A549 (cell line): ENCODE measurements at regions not wholly inside any gene's neighbourhood (a gene's known extent, or its start where the extent isn't known, plus 50 kb on each side); places are given as distances from the start of the nearest gene placed in this dataset.

Source experiments
- ATAC-seq, 2 experiments: fragments of 200-7000 bp in 1 of 2; fragments of >200 bp in 1 of 2; cut with Nextera tagmentation in 1 of 2; cut with Tn5 transposase in 1 of 2; 3 replicates each; pipeline versions ENCODE4 v1.8.0 to v1.9.1; 2018 to 2020; ENCODE audit warnings: mild to moderate bottlenecking in 1 of 2, moderate library complexity in 1 of 2
- CTCF ChIA-PET: fragments of 300-600 bp; sonication (Branson Sonifier 250); formaldehyde crosslinking; extraction: SDS; loops from one replicate; lab custom pipeline; 2021; ENCODE audit warnings: antibody characterized with exemption, inconsistent platforms; lab: Yijun Ruan, JAX
- POLR2A ChIA-PET: fragments of 350-600 bp; formaldehyde crosslinking; extraction: SDS; loops from one replicate; lab custom pipeline; 2021; ENCODE audit warnings: antibody characterized with exemption, inconsistent platforms; lab: Yijun Ruan, JAX
- DNase-seq, 2 experiments: peaks; one replicate each; pipeline versions ENCODE4 v3.0.0 to v3.0.0-alpha.2; 2011 to 2016; ENCODE audit warnings: low read depth in 1 of 2, low spot score in 1 of 2
- FAIRE-seq: peaks from 2 replicates; lab custom pipeline; 2011; peaks lifted over from hg19 to GRCh38; lab: Jason Lieb, UNC
- H3K27ac ChIP-seq, 2 experiments: fragments of >200 bp; sonication (Bioruptor Twin); formaldehyde crosslinking; 3 replicates each; pipeline ENCODE4 v1.5.1; 2016 to 2017
- H3K4me1 ChIP-seq: fragments of >200 bp; sonication (Bioruptor Twin); formaldehyde crosslinking; 3 replicates; pipeline ENCODE4 v1.6.1; 2016
- H3K4me2 ChIP-seq: fragments of >200 bp; sonication (Bioruptor Twin); formaldehyde crosslinking; 3 replicates; pipeline ENCODE4 v1.6.1; 2016
- H3K4me3 ChIP-seq: fragments of >200 bp; sonication (Bioruptor Twin); formaldehyde crosslinking; 3 replicates; pipeline ENCODE4 v1.5.1; 2016
- H3K9me3 ChIP-seq: fragments of >200 bp; sonication (Bioruptor Twin); formaldehyde crosslinking; 3 replicates; pipeline ENCODE4 v1.6.1; 2016
- CEBPB ChIP-seq, 2 experiments: fragments of >200 bp in 1 of 2; sonication (Bioruptor Twin) in 1 of 2; formaldehyde crosslinking in 1 of 2; IDR thresholded peaks; 2 replicates each; pipeline ENCODE4 v1.6.1; 2012 to 2016
- CHD4 ChIP-seq: fragments of 200-600 bp; sonication (generic); IDR thresholded peaks from 2 replicates; pipeline ENCODE4 v1.6.1; 2016; ENCODE audit warnings: antibody characterized with exemption, mild to moderate bottlenecking, borderline replicate concordance
- EHF ChIP-seq: fragments of 250-450 bp; sonication (Bioruptor Pico); IDR thresholded peaks from 2 replicates; pipeline ENCODE4 v1.5.0; 2020; ENCODE audit warnings: mild to moderate bottlenecking
- EHMT2 ChIP-seq: fragments of 200-600 bp; sonication (generic); IDR thresholded peaks from 2 replicates; pipeline ENCODE4 v1.6.1; 2016; ENCODE audit warnings: antibody characterized with exemption, low read depth, mild to moderate bottlenecking, moderate library complexity
- EP300 ChIP-seq, 2 experiments: fragments of >200 bp; sonication (Bioruptor Twin); formaldehyde crosslinking; IDR thresholded peaks; 2 replicates in 1 of 2; 3 replicates in 1 of 2; pipeline ENCODE4 v1.6.1; 2016 to 2017
- ESRRA ChIP-seq: fragments of 150-350 bp; IDR thresholded peaks from 2 replicates; pipeline ENCODE4 v1.6.1; 2014; ENCODE audit warnings: mild to moderate bottlenecking, low read length, borderline replicate concordance
- FOSB ChIP-seq: fragments of 250-450 bp; sonication (Bioruptor Pico); IDR thresholded peaks from 2 replicates; pipeline ENCODE4 v1.5.0; 2020; ENCODE audit warnings: mild to moderate bottlenecking, moderate library complexity
- FOSL2 ChIP-seq, 2 experiments: fragments of 450-650 bp in 1 of 2; fragments of >200 bp in 1 of 2; sonication (Bioruptor Twin) in 1 of 2; formaldehyde crosslinking; IDR thresholded peaks; 2 replicates each; pipeline versions ENCODE4 v1.5.0 to v1.6.1; 2016 to 2020; ENCODE audit warnings: mild to moderate bottlenecking in 1 of 2, moderate library complexity in 1 of 2
- FOXS1 ChIP-seq: fragments of 250-450 bp; sonication (Bioruptor Pico); IDR thresholded peaks from 2 replicates; pipeline ENCODE4 v1.5.0; 2020; ENCODE audit warnings: mild to moderate bottlenecking, moderate library complexity
- HES2 ChIP-seq: fragments of >200 bp; sonication (Bioruptor Twin); formaldehyde crosslinking; IDR thresholded peaks from 2 replicates; pipeline ENCODE4 v1.6.1; 2016
- HOXB13 ChIP-seq: fragments of 250-450 bp; sonication (Bioruptor Pico); IDR thresholded peaks from 2 replicates; pipeline ENCODE4 v1.5.0; 2020; ENCODE audit warnings: low read depth, mild to moderate bottlenecking, moderate library complexity
- HOXB5 ChIP-seq: fragments of 250-450 bp; sonication (Bioruptor Pico); IDR thresholded peaks from 2 replicates; pipeline ENCODE4 v1.5.0; 2020; ENCODE audit warnings: mild to moderate bottlenecking, moderate library complexity
- JUNB ChIP-seq: fragments of >200 bp; sonication (Bioruptor Twin); formaldehyde crosslinking; IDR thresholded peaks from 2 replicates; pipeline ENCODE4 v1.6.1; 2016
- KDM1A ChIP-seq: fragments of 200-600 bp; sonication (generic); IDR thresholded peaks from 2 replicates; pipeline ENCODE4 v1.6.1; 2016; ENCODE audit warnings: low read depth, mild to moderate bottlenecking
- KDM5A ChIP-seq: fragments of 200-600 bp; sonication (generic); IDR thresholded peaks from 2 replicates; pipeline ENCODE4 v1.6.1; 2016; ENCODE audit warnings: antibody characterized with exemption, mild to moderate bottlenecking
- MAX ChIP-seq: IDR thresholded peaks from 2 replicates; pipeline ENCODE4 v1.6.1; 2012
- MAZ ChIP-seq: fragments of 150-350 bp; IDR thresholded peaks from 2 replicates; pipeline ENCODE4 v1.6.1; 2014; ENCODE audit warnings: antibody characterized with exemption, low read depth, low read length, borderline replicate concordance
- NPAS2 ChIP-seq: fragments of 250-450 bp; sonication (Bioruptor Pico); IDR thresholded peaks from 2 replicates; pipeline ENCODE4 v1.8.0; 2022; ENCODE audit warnings: mild to moderate bottlenecking, moderate library complexity, borderline replicate concordance
- PHF8 ChIP-seq: fragments of 200-600 bp; sonication (generic); IDR thresholded peaks from 2 replicates; pipeline ENCODE4 v1.6.1; 2016; ENCODE audit warnings: low read depth, mild to moderate bottlenecking, antibody characterized with exemption, moderate library complexity, borderline replicate concordance
- POLR2A ChIP-seq: IDR thresholded peaks from 2 replicates; pipeline ENCODE4 v1.6.1; 2012; ENCODE audit warnings: mild to moderate bottlenecking, low read length
- POLR2AphosphoS2 ChIP-seq: conservative IDR thresholded peaks from 2 replicates; pipeline ENCODE4 v1.6.1; 2012; ENCODE audit warnings: low read length, improper control_type of control experiment, inconsistent platforms
- RARB ChIP-seq: fragments of 250-450 bp; sonication (Bioruptor Pico); IDR thresholded peaks from 2 replicates; pipeline ENCODE4 v1.8.0; 2021; ENCODE audit warnings: mild to moderate bottlenecking, moderate library complexity
- RCOR1 ChIP-seq: fragments of 150-350 bp; IDR thresholded peaks from 2 replicates; pipeline ENCODE4 v1.6.1; 2014; ENCODE audit warnings: antibody characterized with exemption, low read length, low read depth
- RFX5 ChIP-seq: fragments of 450-650 bp; IDR thresholded peaks from 2 replicates; pipeline ENCODE4 v1.7.1; 2014; ENCODE audit warnings: antibody characterized with exemption, mild to moderate bottlenecking, moderate library complexity
- RNF2 ChIP-seq: fragments of 200-600 bp; sonication (generic); IDR thresholded peaks from 2 replicates; pipeline ENCODE4 v1.6.1; 2016; ENCODE audit warnings: low read depth, mild to moderate bottlenecking, antibody characterized with exemption, moderate library complexity, borderline replicate concordance
- SMC3 ChIP-seq: fragments of >200 bp; sonication (Bioruptor Twin); formaldehyde crosslinking; IDR thresholded peaks from 3 replicates; pipeline ENCODE4 v1.6.1; 2018; ENCODE audit warnings: inconsistent platforms
- ZSCAN20 ChIP-seq: fragments of 250-450 bp; sonication (Bioruptor Pico); IDR thresholded peaks from 2 replicates; pipeline ENCODE4 v1.8.0; 2022; ENCODE audit warnings: mild to moderate bottlenecking, moderate library complexity
- WGBS: methylation state at CpG from one replicate; pipeline ENCODE4 v1.1.6; 2017; ENCODE audit errors: missing lambda C conversion rate; 5-methylcytosine and 5-hydroxymethylcytosine counted together
- TF ChIP-seq, protein P1 (sequence below): fragments of 250-450 bp; sonication (Bioruptor Pico); IDR thresholded peaks from 2 replicates; pipeline ENCODE4 v1.5.0; 2020; ENCODE audit warnings: low read depth, mild to moderate bottlenecking, moderate library complexity
- TF ChIP-seq, protein P2 (sequence below): IDR thresholded peaks from 2 replicates; pipeline ENCODE4 v1.6.1; 2012
- TF ChIP-seq, protein P3 (sequence below): fragments of 150-350 bp; IDR thresholded peaks from 2 replicates; pipeline ENCODE4 v1.6.1; 2014; ENCODE audit warnings: low read depth, mild to moderate bottlenecking, low read length
- TF ChIP-seq, protein P4 (sequence below): fragments of >200 bp; sonication (Bioruptor Twin); formaldehyde crosslinking; IDR thresholded peaks from 3 replicates; pipeline ENCODE4 v1.5.1; 2016

DNA sequence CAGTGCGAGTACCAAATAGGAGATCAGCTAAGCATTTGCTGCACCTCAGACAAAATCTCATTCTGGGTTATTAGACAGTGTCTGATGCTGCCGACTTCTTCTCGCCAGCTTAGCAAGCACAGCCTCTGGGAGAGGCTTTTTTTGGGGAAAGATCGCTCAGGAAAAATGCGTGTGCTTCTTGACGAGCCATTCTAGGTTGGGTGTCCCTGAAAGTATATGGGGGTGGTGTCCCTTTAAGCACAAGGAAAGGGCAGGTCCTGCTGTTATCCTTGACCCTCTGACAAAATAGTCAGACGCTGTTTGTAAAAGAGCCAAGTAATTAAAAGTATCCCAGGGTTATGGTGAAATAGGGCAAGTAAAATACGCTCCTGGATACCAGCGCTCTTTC, 540.1 kb upstream of the FZD8 start:
- 32% methylated on average over 7 of the region's 9 CpGs for WGBS
- CTCF ChIA-PET = interaction anchor here (1.4 kb wide), 1 partner anchor 8 kb away, joined by 3 read pairs; no protein-coding TSS in a partner anchor
- Histone ChIP-seq H3K4me3 (0 out of 3 replicates have a peak overlapping the region, but pooled peaks have one; percentile 12), H3K27ac (peak overlapping the region; percentile 79), H3K4me2 (peak overlapping the region; percentile 58), H3K4me1 (peaks cover 23% of the 10 kb centered on the region), H3K9me3 (peaks cover 10% of the 10 kb centered on the region; the same call in 2 of the 3 replicates)
- peak in 1 of 2 experiments; percentile 26 for DNase-seq
- POLR2A ChIA-PET = no interaction called here
- TF ChIP-seq ZSCAN20 (CRISPR knock-in tag) = no peak
- no peak for TF ChIP-seq EP300 (IDR thresholded peaks at IDR 0.05)
- no peak for TF ChIP-seq HOXB5 (CRISPR knock-in tag)
- no peak for TF ChIP-seq ESRRA
- TF ChIP-seq EHF = no peak
- no peak for TF ChIP-seq KDM1A
- TF ChIP-seq RCOR1 = no peak
- TF ChIP-seq, protein P1, sequence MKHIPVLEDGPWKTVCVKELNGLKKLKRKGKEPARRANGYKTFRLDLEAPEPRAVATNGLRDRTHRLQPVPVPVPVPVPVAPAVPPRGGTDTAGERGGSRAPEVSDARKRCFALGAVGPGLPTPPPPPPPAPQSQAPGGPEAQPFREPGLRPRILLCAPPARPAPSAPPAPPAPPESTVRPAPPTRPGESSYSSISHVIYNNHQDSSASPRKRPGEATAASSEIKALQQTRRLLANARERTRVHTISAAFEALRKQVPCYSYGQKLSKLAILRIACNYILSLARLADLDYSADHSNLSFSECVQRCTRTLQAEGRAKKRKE (CRISPR knock-in tag) = no peak
- TF ChIP-seq RARB (CRISPR knock-in tag) = no peak
- TF ChIP-seq MAX = no peak
- TF ChIP-seq CEBPB (IDR thresholded peaks at IDR 0.05) = no peak
- TF ChIP-seq POLR2AphosphoS2 = no peak
- TF ChIP-seq, protein P2, sequence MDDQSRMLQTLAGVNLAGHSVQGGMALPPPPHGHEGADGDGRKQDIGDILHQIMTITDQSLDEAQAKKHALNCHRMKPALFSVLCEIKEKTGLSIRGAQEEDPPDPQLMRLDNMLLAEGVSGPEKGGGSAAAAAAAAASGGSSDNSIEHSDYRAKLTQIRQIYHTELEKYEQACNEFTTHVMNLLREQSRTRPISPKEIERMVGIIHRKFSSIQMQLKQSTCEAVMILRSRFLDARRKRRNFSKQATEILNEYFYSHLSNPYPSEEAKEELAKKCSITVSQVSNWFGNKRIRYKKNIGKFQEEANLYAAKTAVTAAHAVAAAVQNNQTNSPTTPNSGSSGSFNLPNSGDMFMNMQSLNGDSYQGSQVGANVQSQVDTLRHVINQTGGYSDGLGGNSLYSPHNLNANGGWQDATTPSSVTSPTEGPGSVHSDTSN = no peak
- no peak for TF ChIP-seq FOXS1
- TF ChIP-seq PHF8 = no peak
- no peak for TF ChIP-seq NPAS2 (CRISPR knock-in tag)
- TF ChIP-seq JUNB = no peak
- TF ChIP-seq, protein P3, sequence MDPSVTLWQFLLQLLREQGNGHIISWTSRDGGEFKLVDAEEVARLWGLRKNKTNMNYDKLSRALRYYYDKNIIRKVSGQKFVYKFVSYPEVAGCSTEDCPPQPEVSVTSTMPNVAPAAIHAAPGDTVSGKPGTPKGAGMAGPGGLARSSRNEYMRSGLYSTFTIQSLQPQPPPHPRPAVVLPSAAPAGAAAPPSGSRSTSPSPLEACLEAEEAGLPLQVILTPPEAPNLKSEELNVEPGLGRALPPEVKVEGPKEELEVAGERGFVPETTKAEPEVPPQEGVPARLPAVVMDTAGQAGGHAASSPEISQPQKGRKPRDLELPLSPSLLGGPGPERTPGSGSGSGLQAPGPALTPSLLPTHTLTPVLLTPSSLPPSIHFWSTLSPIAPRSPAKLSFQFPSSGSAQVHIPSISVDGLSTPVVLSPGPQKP = no peak
- TF ChIP-seq CHD4 = no peak
- FAIRE-seq = no peak
- peak; percentile 61 to 71; a peak in 5 of 6 replicates for ATAC-seq

GRCh38 chr10:36181426-36182178, 539.5 kb upstream of the FZD8 start:
- Histone ChIP-seq H3K4me2 (peak overlapping the region; percentile 58), H3K9me3 (peaks cover 10% of the 10 kb centered on the region; the same call in 2 of the 3 replicates), H3K4me3 (0 out of 3 replicates have a peak overlapping the region, but pooled peaks have one; percentile 12), H3K4me1 (peaks cover 23% of the 10 kb centered on the region), H3K27ac (peak overlapping the region; percentile 79)
- ChIA-PET POLR2A (no interaction called here), CTCF (interaction anchor here (1.4 kb wide), 1 partner anchor 9 kb away, joined by 3 read pairs; no protein-coding TSS in a partner anchor)
- WGBS = 15% methylated on average over 3 of the region's 3 CpGs
- peak in 1 of 2 experiments; percentile 64 for DNase-seq
- ATAC-seq = peak in 1 of 2 experiments; percentile 51; a peak in 1 of 6 replicates
- peak; percentile 70 for FAIRE-seq
- TF ChIP-seq POLR2A (no peak), ZSCAN20 (CRISPR knock-in tag) (no peak), JUNB (peak; percentile 37; the same call in 1 of the 2 replicates), HES2 (no peak), FOSL2 (IDR thresholded peaks at IDR 0.05) (no peak), FOSL2 (CRISPR knock-in tag; IDR thresholded peaks at IDR 0.05) (peak; percentile 38; the same call in 1 of the 2 replicates), CEBPB (IDR thresholded peaks at IDR 0.05) (peak in 1 of 2 experiments; percentile 19; a peak in 1 of 4 replicates), RFX5 (no peak), HOXB13 (CRISPR knock-in tag) (no peak), KDM5A (no peak), MAZ (no peak), SMC3 (0 out of 3 replicates have a peak, but pooled peaks have one; percentile 18), EHMT2 (no peak), FOSB (CRISPR knock-in tag) (no peak), RNF2 (no peak)
- TF ChIP-seq, protein P1 (CRISPR knock-in tag) = no peak
- TF ChIP-seq, protein P4, sequence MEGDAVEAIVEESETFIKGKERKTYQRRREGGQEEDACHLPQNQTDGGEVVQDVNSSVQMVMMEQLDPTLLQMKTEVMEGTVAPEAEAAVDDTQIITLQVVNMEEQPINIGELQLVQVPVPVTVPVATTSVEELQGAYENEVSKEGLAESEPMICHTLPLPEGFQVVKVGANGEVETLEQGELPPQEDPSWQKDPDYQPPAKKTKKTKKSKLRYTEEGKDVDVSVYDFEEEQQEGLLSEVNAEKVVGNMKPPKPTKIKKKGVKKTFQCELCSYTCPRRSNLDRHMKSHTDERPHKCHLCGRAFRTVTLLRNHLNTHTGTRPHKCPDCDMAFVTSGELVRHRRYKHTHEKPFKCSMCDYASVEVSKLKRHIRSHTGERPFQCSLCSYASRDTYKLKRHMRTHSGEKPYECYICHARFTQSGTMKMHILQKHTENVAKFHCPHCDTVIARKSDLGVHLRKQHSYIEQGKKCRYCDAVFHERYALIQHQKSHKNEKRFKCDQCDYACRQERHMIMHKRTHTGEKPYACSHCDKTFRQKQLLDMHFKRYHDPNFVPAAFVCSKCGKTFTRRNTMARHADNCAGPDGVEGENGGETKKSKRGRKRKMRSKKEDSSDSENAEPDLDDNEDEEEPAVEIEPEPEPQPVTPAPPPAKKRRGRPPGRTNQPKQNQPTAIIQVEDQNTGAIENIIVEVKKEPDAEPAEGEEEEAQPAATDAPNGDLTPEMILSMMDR = no peak
